OCI-LY1 (cell line): ENCODE measurements at regions not wholly inside any gene's neighbourhood (a gene's known extent, or its start where the extent isn't known, plus 50 kb on each side); places are given as distances from the start of the nearest gene placed in this dataset.

ENCODE experiments used
- CTCF ChIP-seq: fragments of 200-600 bp; sonication (generic), shearing (Covaris generic); IDR thresholded peaks from 2 replicates; pipeline ENCODE4 v1.5.1; 2017; ENCODE audit warnings: mild to moderate bottlenecking, antibody characterized with exemption, low read length, moderate library complexity, mixed read lengths
- EZH2 ChIP-seq: fragments of 200-600 bp; sonication (generic), shearing (Covaris generic); IDR thresholded peaks from 2 replicates; pipeline ENCODE4 v1.8.0; 2017; ENCODE audit warnings: borderline replicate concordance, mixed run types, mild to moderate bottlenecking, antibody characterized with exemption, low read length, moderate library complexity, mixed read lengths

GRCh38 chr13:76025392-76025791 lies 389.3 kb downstream of the LMO7 start:
- TF ChIP-seq CTCF = no peak
- no peak for TF ChIP-seq EZH2
